ENCODE measurements at regions not wholly inside any gene's neighbourhood (a gene's known extent, or its start where the extent isn't known, plus 50 kb on each side); places are given as distances from the start of the nearest gene placed in this dataset.

- intact Hi-C loops (cut with micrococcal nuclease), result no loop called here
Observed at GRCh38 chr14:55734731-55735130, 154.7 kb downstream of the KTN1 start.

- intact Hi-C loops (cut with micrococcal nuclease), result no loop called here
Observed at GRCh38 chr14:55739967-55740648, 160.1 kb downstream of the KTN1 start.

GRCh38 chr14:55740649-55740989 lies 160.6 kb downstream of the KTN1 start:
- intact Hi-C loops (cut with micrococcal nuclease), result no loop called here

- intact Hi-C loops (cut with micrococcal nuclease), result no loop called here
Observed at GRCh38 chr14:55741240-55741639, 161.2 kb downstream of the KTN1 start.

- intact Hi-C loops (cut with micrococcal nuclease), result no loop called here
Observed at GRCh38 chr14:55743551-55743950, 163.5 kb downstream of the KTN1 start.

- intact Hi-C loops (cut with micrococcal nuclease), result no loop called here
Observed at GRCh38 chr14:55744321-55744720, 164.3 kb downstream of the KTN1 start.

GRCh38 chr14:55745906-55746305 lies 165.9 kb downstream of the KTN1 start:
- intact Hi-C loops (cut with micrococcal nuclease), result no loop called here

GRCh38 chr14:55746558-55746957 lies 166.6 kb downstream of the KTN1 start:
- intact Hi-C loops (cut with micrococcal nuclease), result no loop called here

- intact Hi-C loops (cut with micrococcal nuclease), result no loop called here
Observed at GRCh38 chr14:55747186-55747585, 167.2 kb downstream of the KTN1 start.

- intact Hi-C loops (cut with micrococcal nuclease), result no loop called here
Observed at GRCh38 chr14:55749201-55749812, 169.3 kb downstream of the KTN1 start.

- intact Hi-C loops (cut with micrococcal nuclease), result no loop called here
Observed at GRCh38 chr14:55749946-55750345, 169.9 kb downstream of the KTN1 start.

- intact Hi-C loops (cut with micrococcal nuclease), result no loop called here
Observed at GRCh38 chr14:55752580-55753390, 172.8 kb downstream of the KTN1 start.

- intact Hi-C loops (cut with micrococcal nuclease), result no loop called here
Observed at GRCh38 chr14:55754471-55754870, 174.5 kb downstream of the KTN1 start.

- intact Hi-C loops (cut with micrococcal nuclease), result no loop called here
Observed at GRCh38 chr14:55754871-55755270, 174.9 kb downstream of the KTN1 start.

GRCh38 chr14:55756078-55756477 lies 176.1 kb downstream of the KTN1 start:
- intact Hi-C loops (cut with micrococcal nuclease), result no loop called here

- intact Hi-C loops (cut with micrococcal nuclease), result no loop called here
Observed at GRCh38 chr14:55756557-55756956, 176.6 kb downstream of the KTN1 start.

GRCh38 chr14:55758796-55759195 lies 178.8 kb downstream of the KTN1 start:
- intact Hi-C loops (cut with micrococcal nuclease), result no loop called here

- intact Hi-C loops (cut with micrococcal nuclease), result no loop called here
Observed at GRCh38 chr14:55760789-55761566, 181.0 kb downstream of the KTN1 start.

GRCh38 chr14:55761651-55762050 lies 181.6 kb downstream of the KTN1 start:
- intact Hi-C loops (cut with micrococcal nuclease), result no loop called here

GRCh38 chr14:55762595-55763232 lies 182.7 kb downstream of the KTN1 start:
- intact Hi-C loops (cut with micrococcal nuclease), result no loop called here

GRCh38 chr14:55764784-55765183 lies 184.8 kb downstream of the KTN1 start:
- intact Hi-C loops (cut with micrococcal nuclease), result no loop called here
